ENCODE measurements at regions not wholly inside any gene's neighbourhood (a gene's known extent, or its start where the extent isn't known, plus 50 kb on each side); places are given as distances from the start of the nearest gene placed in this dataset.

DNA sequence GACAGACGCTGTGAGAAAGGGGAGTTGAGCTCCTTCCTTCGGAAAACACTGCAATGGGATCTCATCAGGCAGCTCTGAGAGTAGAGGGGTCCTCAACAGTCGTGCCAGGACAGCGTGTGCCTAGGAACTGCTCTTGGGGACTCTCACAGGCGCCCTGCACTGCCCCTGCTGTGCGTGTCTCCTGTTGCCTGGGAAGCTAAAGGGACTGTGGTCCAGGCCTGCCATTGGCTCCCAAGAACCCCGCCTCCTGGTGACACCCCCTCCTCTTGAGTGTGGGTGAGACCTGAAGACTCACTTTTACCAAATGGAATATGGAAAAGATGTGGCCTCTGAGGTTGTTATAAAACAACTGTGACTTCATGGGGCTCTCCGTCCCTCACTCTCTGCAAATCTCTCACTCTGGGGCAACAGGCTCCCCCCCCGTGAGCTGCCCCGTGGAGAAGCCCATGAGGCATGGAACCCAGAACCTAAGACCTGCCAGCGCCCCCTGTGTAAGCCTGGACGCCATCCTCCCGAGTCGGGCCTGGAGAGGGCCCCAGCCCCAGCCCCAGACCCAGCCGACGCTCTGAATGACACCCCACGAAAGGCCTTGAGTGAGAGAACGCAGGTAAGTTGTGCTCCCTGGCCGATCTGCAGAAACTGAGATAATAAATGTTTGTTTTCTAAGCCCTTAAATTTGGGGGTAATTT, 302.7 kb downstream of the FGF9 start:
- TF ChIP-seq, protein P1, sequence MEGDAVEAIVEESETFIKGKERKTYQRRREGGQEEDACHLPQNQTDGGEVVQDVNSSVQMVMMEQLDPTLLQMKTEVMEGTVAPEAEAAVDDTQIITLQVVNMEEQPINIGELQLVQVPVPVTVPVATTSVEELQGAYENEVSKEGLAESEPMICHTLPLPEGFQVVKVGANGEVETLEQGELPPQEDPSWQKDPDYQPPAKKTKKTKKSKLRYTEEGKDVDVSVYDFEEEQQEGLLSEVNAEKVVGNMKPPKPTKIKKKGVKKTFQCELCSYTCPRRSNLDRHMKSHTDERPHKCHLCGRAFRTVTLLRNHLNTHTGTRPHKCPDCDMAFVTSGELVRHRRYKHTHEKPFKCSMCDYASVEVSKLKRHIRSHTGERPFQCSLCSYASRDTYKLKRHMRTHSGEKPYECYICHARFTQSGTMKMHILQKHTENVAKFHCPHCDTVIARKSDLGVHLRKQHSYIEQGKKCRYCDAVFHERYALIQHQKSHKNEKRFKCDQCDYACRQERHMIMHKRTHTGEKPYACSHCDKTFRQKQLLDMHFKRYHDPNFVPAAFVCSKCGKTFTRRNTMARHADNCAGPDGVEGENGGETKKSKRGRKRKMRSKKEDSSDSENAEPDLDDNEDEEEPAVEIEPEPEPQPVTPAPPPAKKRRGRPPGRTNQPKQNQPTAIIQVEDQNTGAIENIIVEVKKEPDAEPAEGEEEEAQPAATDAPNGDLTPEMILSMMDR (IDR thresholded peaks at IDR 0.05; ENCODE audit: low read length) = no peak
- no peak for TF ChIP-seq EZH2 (IDR thresholded peaks at IDR 0.05; ENCODE audit: borderline replicate concordance, low read length)
